DMS153 treated with DMSO at 0.1 percent for 48 hours (cell line): ENCODE measurements at regions not wholly inside any gene's neighbourhood (a gene's known extent, or its start where the extent isn't known, plus 50 kb on each side); places are given as distances from the start of the nearest gene placed in this dataset.

Source experiments
- DNase-seq: peaks from one replicate; lab custom pipeline; 2025; ENCODE audit not compliant: unreplicated experiment; lab: John Stamatoyannopoulos, UW

- DNase-seq = no peak
Observed at GRCh38 chr2:18208956-18209355, 330.5 kb downstream of the KCNS3 start.

- no peak for DNase-seq
Observed at GRCh38 chr2:18200771-18201170, 322.3 kb downstream of the KCNS3 start.

- no peak for DNase-seq
Observed at GRCh38 chr2:18198677-18199076, 320.2 kb downstream of the KCNS3 start.

- no peak for DNase-seq
Observed at GRCh38 chr2:18194161-18194560, 315.7 kb downstream of the KCNS3 start.

- DNase-seq = no peak
Observed at GRCh38 chr2:18186816-18187613, 308.5 kb downstream of the KCNS3 start.

- no peak for DNase-seq
Observed at GRCh38 chr2:18182861-18183260, 304.4 kb downstream of the KCNS3 start.

GRCh38 chr2:18180912-18181311 is 302.4 kb downstream of the KCNS3 start:
- DNase-seq = no peak

- no peak for DNase-seq
Observed at GRCh38 chr2:18180031-18180610, 301.7 kb downstream of the KCNS3 start.

GRCh38 chr2:18178736-18179349 is 300.4 kb downstream of the KCNS3 start:
- peak; percentile 21 for DNase-seq

GRCh38 chr2:18176679-18177215 is 298.3 kb downstream of the KCNS3 start:
- no peak for DNase-seq

GRCh38 chr2:18172607-18173006 is 294.1 kb downstream of the KCNS3 start:
- DNase-seq = no peak

GRCh38 chr2:18171191-18172139 is 293.0 kb downstream of the KCNS3 start:
- no peak for DNase-seq

- DNase-seq = no peak
Observed at GRCh38 chr2:18170642-18171041, 292.2 kb downstream of the KCNS3 start.

GRCh38 chr2:18169893-18170175 is 291.4 kb downstream of the KCNS3 start:
- DNase-seq = no peak

- no peak for DNase-seq
Observed at GRCh38 chr2:18169121-18169892, 290.8 kb downstream of the KCNS3 start.

GRCh38 chr2:18167871-18168270 is 289.4 kb downstream of the KCNS3 start:
- DNase-seq = no peak

GRCh38 chr2:18161681-18162080 is 283.2 kb downstream of the KCNS3 start:
- DNase-seq = no peak

- no peak for DNase-seq
Observed at GRCh38 chr2:18159896-18160295, 281.4 kb downstream of the KCNS3 start.

GRCh38 chr2:18156421-18156820 is 278.0 kb downstream of the KCNS3 start:
- no peak for DNase-seq

- DNase-seq = no peak
Observed at GRCh38 chr2:18156002-18156401, 277.5 kb downstream of the KCNS3 start.
